Fibroblast of lung (primary cell): ENCODE measurements at regions not wholly inside any gene's neighbourhood (a gene's known extent, or its start where the extent isn't known, plus 50 kb on each side); places are given as distances from the start of the nearest gene placed in this dataset.
"Not testable (repeated sequence)": the region's sequence is repeated elsewhere in the genome, so short reads cannot be mapped to it uniquely, and the experiment has no call there.

Experiments
- DNase-seq, 2 donors: peaks; one replicate each; pipeline versions ENCODE4 v3.0.0 to v3.0.0-alpha.2; 2010; ENCODE audit warnings: low read depth in 2 of 2
- H2AFZ ChIP-seq: 2 replicates; pipeline ENCODE4 v1.5.1; 2012; ENCODE audit warnings: low read length, control low read depth, inconsistent platforms
- H3K27ac ChIP-seq: 2 replicates; pipeline ENCODE4 v1.5.1; 2011; ENCODE audit warnings: low read length, control low read depth; ENCODE audit not compliant: insufficient read depth
- H3K27me3 ChIP-seq: 2 replicates; pipeline ENCODE4 v1.5.1; 2011; ENCODE audit warnings: mild to moderate bottlenecking, low read length; ENCODE audit not compliant: control insufficient read depth, insufficient read depth
- H3K36me3 ChIP-seq: 2 replicates; pipeline ENCODE4 v1.5.1; 2011; ENCODE audit warnings: low read length; ENCODE audit not compliant: control insufficient read depth, insufficient read depth
- H3K4me1 ChIP-seq: 2 replicates; pipeline ENCODE4 v1.5.1; 2011; ENCODE audit warnings: low read length; ENCODE audit not compliant: control insufficient read depth, insufficient read depth; ENCODE audit errors: extremely low read depth
- H3K4me2 ChIP-seq: 2 replicates; pipeline ENCODE4 v1.5.1; 2011; ENCODE audit warnings: low read length, control low read depth; ENCODE audit not compliant: insufficient read depth; ENCODE audit errors: extremely low read depth
- H3K4me3 ChIP-seq, 4 experiments: fragments of 200-600 bp in 1 of 4; sonication (generic) in 1 of 4; replicated peaks in 1 of 4; 2 replicates each; pipeline ENCODE4 v1.5.1; 2011 to 2016; ENCODE audit warnings: low read length in 4 of 4, low read depth in 3 of 4, mild to moderate bottlenecking in 3 of 4, control low read depth in 2 of 4, inconsistent platforms in 1 of 4, mixed read lengths in 1 of 4; ENCODE audit not compliant: insufficient read depth in 1 of 4; ENCODE audit errors: control extremely low read depth in 1 of 4
- H3K79me2 ChIP-seq: 2 replicates; pipeline ENCODE4 v1.5.1; 2012; ENCODE audit warnings: mild to moderate bottlenecking, low read length, inconsistent platforms; ENCODE audit not compliant: control insufficient read depth, insufficient read depth
- H3K9ac ChIP-seq: 2 replicates; pipeline ENCODE4 v1.5.1; 2011; ENCODE audit warnings: mild to moderate bottlenecking, low read length, control low read depth; ENCODE audit not compliant: insufficient read depth
- H3K9me3 ChIP-seq: 2 replicates; pipeline ENCODE4 v1.5.1; 2012; ENCODE audit warnings: low read depth, low read length; ENCODE audit not compliant: control insufficient read depth, insufficient read depth
- H4K20me1 ChIP-seq: 2 replicates; pipeline ENCODE4 v1.5.1; 2011; ENCODE audit warnings: low read length; ENCODE audit not compliant: control insufficient read depth, insufficient read depth; ENCODE audit errors: extremely low read depth

DNA sequence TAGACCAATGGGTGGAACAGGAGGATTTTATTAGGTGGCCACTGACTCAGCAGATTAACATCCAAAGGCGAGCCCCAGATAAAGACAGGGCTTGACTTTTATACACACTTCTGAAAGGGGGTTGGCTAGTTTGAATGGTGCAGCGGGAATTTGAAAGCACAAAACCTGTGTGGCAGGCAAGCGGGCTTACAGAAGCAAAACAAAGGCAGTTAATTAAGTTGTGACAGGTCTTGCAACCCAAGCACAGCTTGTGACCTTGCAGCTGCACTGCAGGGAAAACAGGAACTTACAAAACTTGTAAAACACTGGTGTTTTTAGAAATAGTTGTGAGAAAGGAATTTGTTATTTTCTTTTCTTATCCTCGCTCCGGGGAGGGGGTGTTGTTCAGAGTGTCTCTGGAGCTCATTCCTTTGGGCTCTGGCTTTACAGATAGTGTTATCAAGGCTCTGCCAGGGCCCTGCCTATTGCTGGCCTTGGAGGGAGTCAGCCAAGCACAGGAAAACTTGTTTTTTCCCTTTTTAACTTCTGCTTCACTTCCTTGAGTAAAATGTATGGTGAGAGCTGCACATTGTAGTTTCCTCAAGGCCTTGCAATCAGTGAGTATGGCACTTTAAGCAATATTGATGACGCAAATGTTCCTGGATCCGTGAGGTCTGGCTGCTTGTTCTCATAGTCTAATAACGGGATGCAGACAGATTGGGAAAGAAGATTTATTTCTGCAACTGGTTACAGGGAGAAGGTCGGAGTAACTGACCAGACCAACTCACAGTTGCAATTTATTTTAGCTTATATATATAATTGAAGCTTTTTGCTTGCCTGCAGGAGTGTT lies 536.6 kb downstream of the TGIF2LX start:
- H3K4me2 ChIP-seq, H2AFZ ChIP-seq, H3K27ac ChIP-seq, H3K9me3 ChIP-seq, H3K9ac ChIP-seq, H3K36me3 ChIP-seq, H3K79me2 ChIP-seq, H3K4me1 ChIP-seq, H3K27me3 ChIP-seq, H4K20me1 ChIP-seq, DNase-seq, H3K4me3 ChIP-seq: not testable (repeated sequence)

GRCh38 chrX:90474445-90474844 lies 552.7 kb downstream of the TGIF2LX start:
- not testable (repeated sequence) for H2AFZ ChIP-seq, H3K4me3 ChIP-seq, H4K20me1 ChIP-seq, DNase-seq, H3K9me3 ChIP-seq, H3K4me1 ChIP-seq, H3K36me3 ChIP-seq, H3K27ac ChIP-seq, H3K9ac ChIP-seq, H3K79me2 ChIP-seq, H3K4me2 ChIP-seq, H3K27me3 ChIP-seq

- not testable (repeated sequence) for H2AFZ ChIP-seq, H3K79me2 ChIP-seq, H3K27me3 ChIP-seq, H3K9ac ChIP-seq, H3K36me3 ChIP-seq, DNase-seq, H3K27ac ChIP-seq, H4K20me1 ChIP-seq, H3K4me1 ChIP-seq, H3K9me3 ChIP-seq, H3K4me2 ChIP-seq, H3K4me3 ChIP-seq
Measured at GRCh38 chrX:90485406-90485805, 563.7 kb downstream of the TGIF2LX start.

DNA sequence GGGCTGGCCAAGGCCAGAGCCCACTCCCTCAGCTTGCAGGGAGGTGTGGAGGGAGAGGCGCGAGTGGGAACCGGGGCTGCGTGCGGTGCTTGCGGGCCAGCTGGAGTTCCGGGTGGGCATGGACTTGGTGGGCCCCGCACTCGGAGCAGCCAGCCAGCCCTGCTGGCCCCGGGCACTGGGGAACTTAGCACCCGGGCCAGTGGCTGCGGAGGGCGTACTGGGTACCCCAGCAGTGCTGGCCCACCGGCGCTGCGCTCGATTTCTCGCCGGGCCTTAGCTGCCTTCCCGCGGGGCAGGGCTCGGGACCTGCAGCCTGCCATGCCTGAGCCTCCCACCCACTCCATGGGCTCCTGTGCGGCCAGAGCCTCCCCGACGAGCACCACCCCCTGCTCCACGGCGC lies 599.6 kb downstream of the TGIF2LX start:
- H3K9ac ChIP-seq, H3K27me3 ChIP-seq, H3K27ac ChIP-seq, H3K79me2 ChIP-seq, H2AFZ ChIP-seq, H3K4me1 ChIP-seq, DNase-seq, H3K4me3 ChIP-seq, H3K4me2 ChIP-seq, H4K20me1 ChIP-seq, H3K9me3 ChIP-seq, H3K36me3 ChIP-seq: not testable (repeated sequence)

GRCh38 chrX:90524383-90524968 lies 602.8 kb downstream of the TGIF2LX start:
- H3K4me1 ChIP-seq, H3K4me2 ChIP-seq, H2AFZ ChIP-seq, H3K79me2 ChIP-seq, H3K9ac ChIP-seq, H3K36me3 ChIP-seq, DNase-seq, H3K4me3 ChIP-seq, H3K27me3 ChIP-seq, H3K27ac ChIP-seq, H3K9me3 ChIP-seq, H4K20me1 ChIP-seq: not testable (repeated sequence)
